Breast epithelium (tissue), 3 donors: ENCODE measurements at regions not wholly inside any gene's neighbourhood (a gene's known extent, or its start where the extent isn't known, plus 50 kb on each side); places are given as distances from the start of the nearest gene placed in this dataset.

ENCODE experiments used
- POLR2A ChIP-seq: fragments of 450-650 bp; IDR thresholded peaks from one replicate; pipeline ENCODE4 v1.6.1; 2016; ENCODE audit warnings: antibody characterized with exemption, mild to moderate bottlenecking, moderate library complexity
- POLR2AphosphoS5 ChIP-seq, 3 donors: sonication (generic); formaldehyde crosslinking; IDR thresholded peaks; one replicate each; pipeline ENCODE4 v1.6.1; 2017; ENCODE audit warnings: antibody characterized with exemption in 3 of 3
- TF ChIP-seq, protein P1 (sequence below), 3 donors: fragments of 450-650 bp; IDR thresholded peaks; one replicate each; pipeline ENCODE4 v1.5.1; 2016 to 2017; ENCODE audit warnings: antibody characterized with exemption in 3 of 3, mild to moderate bottlenecking in 3 of 3, moderate library complexity in 3 of 3

DNA sequence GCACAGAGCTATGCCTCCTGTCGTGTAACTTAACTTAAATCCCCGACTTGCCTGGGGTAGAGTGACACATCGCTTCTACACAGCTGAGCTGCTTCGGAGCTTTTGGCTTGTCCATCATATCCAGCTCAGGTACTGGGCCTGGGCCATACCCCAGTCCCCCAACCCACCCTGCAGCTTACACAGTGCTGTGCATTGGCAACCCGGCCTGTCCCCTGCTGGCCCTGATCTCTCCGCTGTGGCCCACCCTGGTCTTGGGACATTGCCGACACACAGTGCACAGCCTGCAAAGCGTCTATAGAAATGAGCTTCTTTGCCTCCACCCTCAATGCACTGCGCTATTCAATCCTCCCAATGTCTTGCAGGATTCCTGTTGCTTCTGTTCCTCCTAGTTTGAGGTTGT is 342.8 kb upstream of the RAB6C start:
- TF ChIP-seq, protein P1, sequence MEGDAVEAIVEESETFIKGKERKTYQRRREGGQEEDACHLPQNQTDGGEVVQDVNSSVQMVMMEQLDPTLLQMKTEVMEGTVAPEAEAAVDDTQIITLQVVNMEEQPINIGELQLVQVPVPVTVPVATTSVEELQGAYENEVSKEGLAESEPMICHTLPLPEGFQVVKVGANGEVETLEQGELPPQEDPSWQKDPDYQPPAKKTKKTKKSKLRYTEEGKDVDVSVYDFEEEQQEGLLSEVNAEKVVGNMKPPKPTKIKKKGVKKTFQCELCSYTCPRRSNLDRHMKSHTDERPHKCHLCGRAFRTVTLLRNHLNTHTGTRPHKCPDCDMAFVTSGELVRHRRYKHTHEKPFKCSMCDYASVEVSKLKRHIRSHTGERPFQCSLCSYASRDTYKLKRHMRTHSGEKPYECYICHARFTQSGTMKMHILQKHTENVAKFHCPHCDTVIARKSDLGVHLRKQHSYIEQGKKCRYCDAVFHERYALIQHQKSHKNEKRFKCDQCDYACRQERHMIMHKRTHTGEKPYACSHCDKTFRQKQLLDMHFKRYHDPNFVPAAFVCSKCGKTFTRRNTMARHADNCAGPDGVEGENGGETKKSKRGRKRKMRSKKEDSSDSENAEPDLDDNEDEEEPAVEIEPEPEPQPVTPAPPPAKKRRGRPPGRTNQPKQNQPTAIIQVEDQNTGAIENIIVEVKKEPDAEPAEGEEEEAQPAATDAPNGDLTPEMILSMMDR (IDR thresholded peaks at IDR 0.05), result no peak
- TF ChIP-seq POLR2A (no peak), POLR2AphosphoS5 (IDR thresholded peaks at IDR 0.05) (no peak)
